GM23338 (cell line): ENCODE measurements at regions not wholly inside any gene's neighbourhood (a gene's known extent, or its start where the extent isn't known, plus 50 kb on each side); places are given as distances from the start of the nearest gene placed in this dataset.

Experiments used
- ATAC-seq: fragments of 200-7000 bp; cut with Tn5 transposase; 3 replicates; pipeline ENCODE4 v1.9.1; 2020
- DNase-seq: peaks from one replicate; pipeline ENCODE4 v3.0.0-alpha.2; 2015; ENCODE audit warnings: low spot score
- H2AFZ ChIP-seq: fragments of 200-600 bp; sonication (generic); 2 replicates; pipeline ENCODE4 v1.8.0; 2016; ENCODE audit warnings: antibody characterized with exemption, mild to moderate bottlenecking, moderate library complexity
- H3F3A ChIP-seq: fragments of 200-600 bp; sonication (generic); replicated peaks from 2 replicates; pipeline ENCODE4 v1.8.0; 2017; ENCODE audit warnings: antibody characterized with exemption, mixed run types, low read depth
- H3K27ac ChIP-seq: fragments of 200-600 bp; sonication (generic); 2 replicates; pipeline ENCODE4 v1.6.1; 2016; ENCODE audit warnings: low read depth
- H3K27me3 ChIP-seq: fragments of 200-600 bp; sonication (generic); 2 replicates; pipeline ENCODE4 v1.8.0; 2016; ENCODE audit warnings: mild to moderate bottlenecking, mixed run types, moderate library complexity; ENCODE audit not compliant: insufficient read depth
- H3K36me3 ChIP-seq: fragments of 200-600 bp; sonication (generic); 2 replicates; pipeline ENCODE4 v1.8.0; 2016; ENCODE audit warnings: mild to moderate bottlenecking; ENCODE audit not compliant: insufficient read depth
- H3K4me1 ChIP-seq: fragments of 200-600 bp; sonication (generic); 2 replicates; pipeline ENCODE4 v1.8.0; 2016; ENCODE audit warnings: mild to moderate bottlenecking, moderate library complexity; ENCODE audit not compliant: insufficient read depth
- H3K4me2 ChIP-seq: fragments of 200-600 bp; sonication (generic); 2 replicates; pipeline ENCODE4 v1.7.1; 2017; ENCODE audit warnings: mixed run types
- H3K4me3 ChIP-seq: fragments of 200-600 bp; sonication (generic); 2 replicates; pipeline ENCODE4 v1.6.1; 2016; ENCODE audit warnings: mixed run types
- H3K79me2 ChIP-seq: fragments of 200-600 bp; sonication (generic); replicated peaks from 2 replicates; pipeline ENCODE4 v1.8.0; 2017; ENCODE audit warnings: mild to moderate bottlenecking; ENCODE audit not compliant: insufficient read depth
- H3K9me2 ChIP-seq: fragments of 200-600 bp; sonication (generic); 2 replicates; pipeline ENCODE4 v1.8.0; 2017; ENCODE audit not compliant: insufficient read depth
- H4K20me1 ChIP-seq: fragments of 200-600 bp; sonication (generic); replicated peaks from 2 replicates; pipeline ENCODE4 v1.8.0; 2017; ENCODE audit warnings: mild to moderate bottlenecking; ENCODE audit not compliant: insufficient read depth
- H3K27ac Mint-ChIP-seq: 2 replicates; pipeline ENCODE4 v1.8.0; 2020; ENCODE audit warnings: inconsistent platforms, mild to moderate bottlenecking, moderate library complexity, mixed read lengths
- H3K27me3 Mint-ChIP-seq: 3 replicates; pipeline ENCODE4 v1.8.0; 2022; ENCODE audit warnings: low read depth, mild to moderate bottlenecking, moderate library complexity, mixed read lengths, inconsistent platforms; ENCODE audit not compliant: insufficient read depth, poor library complexity
- H3K36me3 Mint-ChIP-seq: 3 replicates; pipeline ENCODE4 v1.8.0; 2021; ENCODE audit warnings: low read depth, mild to moderate bottlenecking, inconsistent platforms, moderate library complexity, mixed read lengths
- H3K4me1 Mint-ChIP-seq: 3 replicates; pipeline ENCODE4 v1.8.0; 2020; ENCODE audit warnings: mild to moderate bottlenecking, inconsistent platforms, mixed read lengths
- H3K4me3 Mint-ChIP-seq: 3 replicates; pipeline ENCODE4 v1.8.0; 2021; ENCODE audit warnings: moderate library complexity, mild to moderate bottlenecking, inconsistent platforms, mixed read lengths
- H3K9me3 Mint-ChIP-seq: 3 replicates; pipeline ENCODE4 v1.8.0; 2020; ENCODE audit warnings: moderate library complexity, mild to moderate bottlenecking, inconsistent platforms, mixed read lengths
- CREB1 ChIP-seq: fragments of 250-450 bp; sonication (Bioruptor Pico); IDR thresholded peaks from 2 replicates; pipeline ENCODE4 v1.5.0; 2020; ENCODE audit warnings: low read depth, mild to moderate bottlenecking, moderate library complexity
- EZH2 ChIP-seq: fragments of 200-600 bp; sonication (generic); IDR thresholded peaks from one replicate; pipeline ENCODE4 v1.8.0; 2017; ENCODE audit warnings: antibody characterized with exemption, mild to moderate bottlenecking, low read depth; ENCODE audit not compliant: unreplicated experiment
- JUNB ChIP-seq: IDR thresholded peaks from one replicate; pipeline ENCODE4 v1.6.1; 2016; ENCODE audit warnings: antibody characterized with exemption; ENCODE audit not compliant: unreplicated experiment
- NANOG ChIP-seq: IDR thresholded peaks from 2 replicates; pipeline ENCODE4 v1.6.1; 2016; ENCODE audit warnings: antibody characterized with exemption, borderline replicate concordance
- POLR2AphosphoS5 ChIP-seq: IDR thresholded peaks from 2 replicates; pipeline ENCODE4 v1.6.1; 2016; ENCODE audit warnings: antibody characterized with exemption, low read depth
- ZNF114 ChIP-seq: fragments of 250-450 bp; sonication (Bioruptor Pico); IDR thresholded peaks from 2 replicates; pipeline ENCODE4 v1.5.0; 2020; ENCODE audit warnings: mild to moderate bottlenecking, moderate library complexity
- ZNF331 ChIP-seq: fragments of 250-450 bp; sonication (Bioruptor Pico); IDR thresholded peaks from 2 replicates; pipeline ENCODE4 v1.5.0; 2020; ENCODE audit warnings: low read depth, mild to moderate bottlenecking, moderate library complexity
- TF ChIP-seq, protein P1 (sequence below): IDR thresholded peaks from 2 replicates; pipeline ENCODE4 v1.6.1; 2016; ENCODE audit warnings: antibody characterized with exemption
- TF ChIP-seq, protein P2 (sequence below): IDR thresholded peaks from one replicate; pipeline ENCODE4 v1.6.1; 2018; ENCODE audit warnings: antibody characterized with exemption; ENCODE audit not compliant: unreplicated experiment

DNA sequence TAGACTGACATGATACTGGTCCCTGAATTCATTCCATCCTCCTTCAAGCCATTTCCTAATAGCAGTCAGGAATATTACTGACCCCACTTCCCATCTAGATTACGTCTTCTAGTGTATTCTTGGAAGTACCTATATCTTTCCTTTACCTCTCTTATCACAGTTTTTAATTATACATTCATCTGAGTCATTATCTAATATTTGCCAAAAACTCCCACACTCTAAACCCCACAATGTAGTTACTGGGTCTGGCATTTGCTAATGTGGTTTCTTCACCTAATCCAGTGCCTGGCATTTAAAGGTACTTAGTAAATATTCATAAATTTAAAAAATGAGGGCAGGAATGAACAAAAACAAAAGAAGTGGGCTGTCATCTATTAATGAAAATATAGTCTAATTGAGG, 441.8 kb upstream of the SETBP1 start:
- H3K27ac ChIP-seq, result no peak overlapping the region
- no peaks in the 10 kb centered on the region for H3K79me2 ChIP-seq
- Mint-ChIP-seq H3K27ac (no peak overlapping the region), H3K4me1 (0 out of 3 replicates have a peak, but pooled peaks cover 4% of the 10 kb centered on the region), H3K9me3 (no peaks in the 10 kb centered on the region), H3K36me3 (no peaks in the 10 kb centered on the region), H3K4me3 (no peak overlapping the region), H3K27me3 (no peaks in the 10 kb centered on the region)
- no peaks in the 10 kb centered on the region; the same call in 1 of the 2 replicates for H3K9me2 ChIP-seq
- DNase-seq, result no peak
- no peaks in the 10 kb centered on the region for H3K27me3 ChIP-seq
- no peak overlapping the region for H2AFZ ChIP-seq
- H3K4me2 ChIP-seq, result no peak overlapping the region
- TF ChIP-seq NANOG (no peak), ZNF331 (no peak)
- TF ChIP-seq, protein P1, sequence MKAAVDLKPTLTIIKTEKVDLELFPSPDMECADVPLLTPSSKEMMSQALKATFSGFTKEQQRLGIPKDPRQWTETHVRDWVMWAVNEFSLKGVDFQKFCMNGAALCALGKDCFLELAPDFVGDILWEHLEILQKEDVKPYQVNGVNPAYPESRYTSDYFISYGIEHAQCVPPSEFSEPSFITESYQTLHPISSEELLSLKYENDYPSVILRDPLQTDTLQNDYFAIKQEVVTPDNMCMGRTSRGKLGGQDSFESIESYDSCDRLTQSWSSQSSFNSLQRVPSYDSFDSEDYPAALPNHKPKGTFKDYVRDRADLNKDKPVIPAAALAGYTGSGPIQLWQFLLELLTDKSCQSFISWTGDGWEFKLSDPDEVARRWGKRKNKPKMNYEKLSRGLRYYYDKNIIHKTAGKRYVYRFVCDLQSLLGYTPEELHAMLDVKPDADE, result no peak
- H3K36me3 ChIP-seq, result no peaks in the 10 kb centered on the region
- H3K4me3 ChIP-seq, result no peak overlapping the region
- H4K20me1 ChIP-seq, result no peaks in the 10 kb centered on the region
- peaks cover 5% of the 10 kb centered on the region; the same call in 1 of the 2 replicates for H3K4me1 ChIP-seq
- H3F3A ChIP-seq, result no peaks in the 10 kb centered on the region
- no peak for ATAC-seq

DNA sequence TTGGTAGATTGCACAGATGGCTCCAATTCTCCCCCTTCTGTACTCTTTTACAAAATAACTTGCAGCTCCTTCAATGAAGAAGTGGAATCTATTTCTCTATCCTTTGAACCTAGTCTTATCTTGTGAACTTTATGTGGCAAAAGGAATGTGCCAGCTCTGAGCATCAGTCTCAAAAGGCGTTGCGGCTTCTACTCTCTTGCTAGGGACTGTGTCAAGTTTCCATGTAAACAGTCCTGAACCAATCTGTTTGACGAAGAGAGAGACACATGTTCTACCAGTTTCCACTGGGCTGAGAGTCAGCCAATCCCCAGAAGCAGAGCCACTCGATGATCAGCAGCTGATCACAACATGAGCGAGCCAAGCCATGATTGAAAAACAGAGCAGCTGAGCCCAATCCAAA, 439.7 kb upstream of the SETBP1 start:
- Mint-ChIP-seq H3K9me3 (no peaks in the 10 kb centered on the region), H3K36me3 (no peaks in the 10 kb centered on the region), H3K27ac (no peak overlapping the region), H3K4me3 (no peak overlapping the region), H3K27me3 (no peaks in the 10 kb centered on the region), H3K4me1 (no peaks in the 10 kb centered on the region)
- ATAC-seq (no peak), DNase-seq (no peak)
- Histone ChIP-seq H3K4me1 (no peaks in the 10 kb centered on the region), H3K79me2 (no peaks in the 10 kb centered on the region), H4K20me1 (no peaks in the 10 kb centered on the region), H3K36me3 (no peaks in the 10 kb centered on the region), H3F3A (no peaks in the 10 kb centered on the region), H2AFZ (no peak overlapping the region), H3K27ac (no peak overlapping the region), H3K9me2 (no peaks in the 10 kb centered on the region), H3K27me3 (no peaks in the 10 kb centered on the region), H3K4me2 (no peak overlapping the region), H3K4me3 (no peak overlapping the region)
- TF ChIP-seq ZNF114 (CRISPR knock-in tag), result no peak
- TF ChIP-seq, protein P2, sequence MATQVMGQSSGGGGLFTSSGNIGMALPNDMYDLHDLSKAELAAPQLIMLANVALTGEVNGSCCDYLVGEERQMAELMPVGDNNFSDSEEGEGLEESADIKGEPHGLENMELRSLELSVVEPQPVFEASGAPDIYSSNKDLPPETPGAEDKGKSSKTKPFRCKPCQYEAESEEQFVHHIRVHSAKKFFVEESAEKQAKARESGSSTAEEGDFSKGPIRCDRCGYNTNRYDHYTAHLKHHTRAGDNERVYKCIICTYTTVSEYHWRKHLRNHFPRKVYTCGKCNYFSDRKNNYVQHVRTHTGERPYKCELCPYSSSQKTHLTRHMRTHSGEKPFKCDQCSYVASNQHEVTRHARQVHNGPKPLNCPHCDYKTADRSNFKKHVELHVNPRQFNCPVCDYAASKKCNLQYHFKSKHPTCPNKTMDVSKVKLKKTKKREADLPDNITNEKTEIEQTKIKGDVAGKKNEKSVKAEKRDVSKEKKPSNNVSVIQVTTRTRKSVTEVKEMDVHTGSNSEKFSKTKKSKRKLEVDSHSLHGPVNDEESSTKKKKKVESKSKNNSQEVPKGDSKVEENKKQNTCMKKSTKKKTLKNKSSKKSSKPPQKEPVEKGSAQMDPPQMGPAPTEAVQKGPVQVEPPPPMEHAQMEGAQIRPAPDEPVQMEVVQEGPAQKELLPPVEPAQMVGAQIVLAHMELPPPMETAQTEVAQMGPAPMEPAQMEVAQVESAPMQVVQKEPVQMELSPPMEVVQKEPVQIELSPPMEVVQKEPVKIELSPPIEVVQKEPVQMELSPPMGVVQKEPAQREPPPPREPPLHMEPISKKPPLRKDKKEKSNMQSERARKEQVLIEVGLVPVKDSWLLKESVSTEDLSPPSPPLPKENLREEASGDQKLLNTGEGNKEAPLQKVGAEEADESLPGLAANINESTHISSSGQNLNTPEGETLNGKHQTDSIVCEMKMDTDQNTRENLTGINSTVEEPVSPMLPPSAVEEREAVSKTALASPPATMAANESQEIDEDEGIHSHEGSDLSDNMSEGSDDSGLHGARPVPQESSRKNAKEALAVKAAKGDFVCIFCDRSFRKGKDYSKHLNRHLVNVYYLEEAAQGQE, result no peak
- TF ChIP-seq CREB1 (CRISPR knock-in tag), result no peak
- no peak for TF ChIP-seq POLR2AphosphoS5
- no peak for TF ChIP-seq ZNF331
- TF ChIP-seq EZH2, result no peak
- TF ChIP-seq JUNB, result no peak
